VCaP (cell line): ENCODE measurements at regions not wholly inside any gene's neighbourhood (a gene's known extent, or its start where the extent isn't known, plus 50 kb on each side); places are given as distances from the start of the nearest gene placed in this dataset.

Experiments
- H3K27ac ChIP-seq: fragments of 450-650 bp; 2 replicates; pipeline ENCODE4 v1.5.1; 2017
- TF ChIP-seq, protein P1 (sequence below): fragments of 450-650 bp; conservative IDR thresholded peaks from 2 replicates; pipeline ENCODE4 v1.5.1; 2017; ENCODE audit warnings: mild to moderate bottlenecking, moderate library complexity

DNA sequence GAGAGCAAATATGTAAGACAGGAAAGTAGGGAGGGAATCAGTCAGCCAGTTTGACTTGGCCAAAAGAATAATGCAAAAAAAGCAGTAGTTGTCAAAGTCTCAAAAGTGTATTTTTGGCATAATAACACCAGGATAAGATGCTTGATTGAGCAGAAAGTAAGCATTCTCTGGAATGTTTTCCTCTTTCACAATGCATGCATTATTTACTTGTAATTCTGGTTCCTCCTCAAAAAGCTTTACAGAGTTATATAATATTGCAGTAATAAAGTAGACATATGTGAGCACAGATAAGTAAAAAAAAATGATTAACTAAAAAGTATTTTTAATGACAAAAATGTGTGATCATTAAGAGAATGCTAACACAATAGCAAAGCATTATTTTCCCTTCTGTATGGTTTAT, 285.9 kb upstream of the BCHE start:
- TF ChIP-seq, protein P1, sequence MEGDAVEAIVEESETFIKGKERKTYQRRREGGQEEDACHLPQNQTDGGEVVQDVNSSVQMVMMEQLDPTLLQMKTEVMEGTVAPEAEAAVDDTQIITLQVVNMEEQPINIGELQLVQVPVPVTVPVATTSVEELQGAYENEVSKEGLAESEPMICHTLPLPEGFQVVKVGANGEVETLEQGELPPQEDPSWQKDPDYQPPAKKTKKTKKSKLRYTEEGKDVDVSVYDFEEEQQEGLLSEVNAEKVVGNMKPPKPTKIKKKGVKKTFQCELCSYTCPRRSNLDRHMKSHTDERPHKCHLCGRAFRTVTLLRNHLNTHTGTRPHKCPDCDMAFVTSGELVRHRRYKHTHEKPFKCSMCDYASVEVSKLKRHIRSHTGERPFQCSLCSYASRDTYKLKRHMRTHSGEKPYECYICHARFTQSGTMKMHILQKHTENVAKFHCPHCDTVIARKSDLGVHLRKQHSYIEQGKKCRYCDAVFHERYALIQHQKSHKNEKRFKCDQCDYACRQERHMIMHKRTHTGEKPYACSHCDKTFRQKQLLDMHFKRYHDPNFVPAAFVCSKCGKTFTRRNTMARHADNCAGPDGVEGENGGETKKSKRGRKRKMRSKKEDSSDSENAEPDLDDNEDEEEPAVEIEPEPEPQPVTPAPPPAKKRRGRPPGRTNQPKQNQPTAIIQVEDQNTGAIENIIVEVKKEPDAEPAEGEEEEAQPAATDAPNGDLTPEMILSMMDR, result no peak
- no peak overlapping the region for H3K27ac ChIP-seq

DNA sequence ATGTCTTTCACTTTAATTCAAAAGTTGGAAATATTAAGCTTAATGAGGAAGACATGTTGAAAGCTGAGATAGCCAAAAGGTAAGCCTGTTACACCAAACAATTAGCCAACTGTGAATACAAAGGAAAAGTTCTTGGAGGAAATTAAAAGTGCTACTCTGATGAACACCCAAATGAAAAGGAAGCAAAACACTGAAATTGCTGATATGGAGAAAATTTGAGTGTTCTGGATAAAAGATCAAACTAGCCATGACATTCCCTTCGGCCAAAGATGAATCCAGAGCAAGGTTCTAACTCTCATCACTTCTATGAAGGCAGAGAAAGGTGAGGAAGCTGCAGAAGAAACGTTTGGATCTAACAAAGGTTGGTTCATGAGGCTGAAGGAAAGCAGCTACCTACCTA, 280.8 kb upstream of the BCHE start:
- H3K27ac ChIP-seq, result no peak overlapping the region
- TF ChIP-seq, protein P1, result no peak

DNA sequence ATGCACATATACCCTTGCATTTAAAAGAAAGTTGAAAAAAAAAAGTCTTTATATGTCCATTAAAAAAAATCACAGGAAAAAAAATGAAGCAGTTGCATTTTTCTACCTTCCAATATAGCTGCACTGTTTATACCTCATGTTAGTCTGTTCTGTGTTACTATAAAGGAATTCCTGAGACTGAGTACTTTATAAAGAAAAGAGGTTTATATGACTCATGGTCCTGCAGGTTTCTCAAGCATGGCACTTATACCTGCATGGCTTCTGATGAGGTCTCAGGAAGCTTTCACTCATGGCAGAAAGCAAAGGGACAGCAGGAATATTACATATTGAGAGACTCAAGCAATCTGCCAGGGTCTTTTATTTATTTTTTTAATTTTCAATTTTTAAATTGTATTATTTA, 277.2 kb upstream of the BCHE start:
- TF ChIP-seq, protein P1, result no peak
- H3K27ac ChIP-seq, result no peak overlapping the region

DNA sequence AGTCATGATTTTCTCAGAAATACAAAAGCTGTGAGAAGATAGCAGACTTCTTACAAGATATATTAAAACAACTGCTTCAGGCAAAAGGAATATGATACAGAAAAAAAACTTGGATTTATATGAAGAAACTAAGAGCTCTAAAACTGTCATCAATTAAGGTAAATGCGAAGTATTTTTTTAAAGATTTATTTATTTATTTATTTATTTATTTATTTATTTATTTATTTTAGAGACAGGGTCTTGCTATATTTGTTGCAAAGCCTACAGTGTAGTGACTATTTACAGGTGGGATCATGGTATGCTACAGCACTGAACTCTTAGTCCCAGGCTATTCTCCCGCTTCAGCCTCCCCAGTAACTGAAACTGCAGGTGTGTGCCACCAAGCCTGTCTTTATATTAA, 274.3 kb upstream of the BCHE start:
- H3K27ac ChIP-seq, result no peak overlapping the region
- TF ChIP-seq, protein P1, result no peak

DNA sequence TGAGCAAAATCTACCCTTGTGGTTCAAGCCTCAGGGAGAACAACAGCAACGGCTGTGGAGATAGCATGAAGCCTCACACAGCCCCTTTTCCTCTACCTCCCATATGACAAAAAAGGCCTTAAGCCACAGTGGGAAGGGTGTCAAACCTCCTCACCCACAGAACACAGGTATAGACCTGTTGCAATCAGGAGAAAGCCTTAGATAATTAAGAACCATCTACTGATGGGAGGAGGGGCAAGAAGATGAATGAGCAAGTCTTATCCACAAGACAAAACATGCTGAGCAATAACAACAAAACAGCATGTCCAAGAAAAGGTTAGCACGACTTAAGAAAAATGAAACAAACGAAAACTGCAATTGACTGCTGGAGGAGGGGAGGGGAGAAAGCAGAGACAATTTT, 272.9 kb upstream of the BCHE start:
- TF ChIP-seq, protein P1, result no peak
- H3K27ac ChIP-seq, result no peak overlapping the region

DNA sequence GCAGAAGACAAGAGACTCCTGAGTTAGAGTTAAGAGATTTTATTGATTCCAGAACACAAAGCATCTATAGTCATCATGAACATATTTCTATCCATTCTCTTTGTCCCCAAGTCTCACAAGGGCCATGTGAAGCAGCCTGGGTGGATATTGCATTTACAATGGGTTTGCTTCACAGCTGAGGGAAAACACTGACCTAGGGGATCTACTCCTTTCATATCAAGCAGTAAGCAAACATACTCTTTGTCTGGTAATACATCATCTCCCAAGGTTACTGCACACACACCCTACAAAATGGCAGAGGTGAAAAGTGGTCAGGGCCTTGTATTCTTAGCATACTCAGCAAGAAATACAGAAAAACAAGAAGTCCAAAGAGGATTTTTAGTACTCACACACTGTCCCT, 267.7 kb upstream of the BCHE start:
- no peak overlapping the region for H3K27ac ChIP-seq
- TF ChIP-seq, protein P1, result no peak

DNA sequence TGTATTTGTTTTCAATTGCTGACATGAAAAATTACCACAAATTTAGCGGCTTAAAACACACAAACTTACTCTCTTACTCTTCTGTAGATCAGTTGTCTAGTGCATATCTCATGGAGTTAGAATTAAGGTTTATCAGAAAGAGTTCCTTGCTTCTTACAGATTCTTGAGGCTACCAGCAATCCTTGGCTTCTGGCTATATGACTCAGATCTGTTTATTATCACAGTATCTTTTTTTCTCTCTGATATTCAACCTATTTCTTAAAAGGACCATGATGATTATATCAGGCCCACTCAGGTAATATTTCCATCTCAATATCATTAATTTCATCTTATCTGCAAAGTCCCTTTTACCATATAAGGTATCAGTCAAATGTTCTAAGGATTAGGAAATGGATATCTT, 263.5 kb upstream of the BCHE start:
- TF ChIP-seq, protein P1, result no peak
- H3K27ac ChIP-seq, result no peak overlapping the region

DNA sequence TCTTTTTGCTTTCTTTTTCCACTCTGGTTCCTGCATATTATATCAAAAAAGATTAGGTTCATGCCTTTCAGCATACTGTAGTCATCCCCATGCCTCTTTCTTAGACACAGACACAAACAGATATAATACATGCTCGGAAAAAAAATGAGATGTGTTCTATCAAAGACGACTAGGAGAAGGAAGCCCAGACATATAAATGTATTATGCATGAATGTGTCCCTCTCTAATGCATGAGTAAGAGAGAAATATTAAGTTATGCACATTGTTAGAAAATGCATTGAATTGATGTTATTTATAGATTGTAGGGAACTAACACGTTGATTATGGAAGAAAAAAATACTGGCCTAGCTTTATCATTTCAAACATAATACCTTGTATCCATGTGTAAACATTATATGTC, 252.4 kb upstream of the BCHE start:
- TF ChIP-seq, protein P1, result no peak

More for the DNA sequence above, 252.4 kb upstream of the BCHE start:
- H3K27ac ChIP-seq, result no peak overlapping the region
